VCaP (cell line): ENCODE measurements at regions not wholly inside any gene's neighbourhood (a gene's known extent, or its start where the extent isn't known, plus 50 kb on each side); places are given as distances from the start of the nearest gene placed in this dataset.

Experiments used
- H3K27ac ChIP-seq: fragments of 450-650 bp; 2 replicates; pipeline ENCODE4 v1.5.1; 2017
- CTCF ChIP-seq: fragments of 450-650 bp; conservative IDR thresholded peaks from 2 replicates; pipeline ENCODE4 v1.5.1; 2017; ENCODE audit warnings: mild to moderate bottlenecking, moderate library complexity

- no peak for TF ChIP-seq CTCF
- H3K27ac ChIP-seq = no peak overlapping the region
Measured at GRCh38 chrX:8870411-8870810, 69.2 kb upstream of the FAM9A start.

- no peak for TF ChIP-seq CTCF
- no peak overlapping the region for H3K27ac ChIP-seq
Measured at GRCh38 chrX:8869812-8870211, 68.6 kb upstream of the FAM9A start.

GRCh38 chrX:8868906-8869305 lies 67.7 kb upstream of the FAM9A start:
- H3K27ac ChIP-seq = no peak overlapping the region
- TF ChIP-seq CTCF = peak; percentile 60

- no peak overlapping the region for H3K27ac ChIP-seq
- TF ChIP-seq CTCF = no peak
Measured at GRCh38 chrX:8868070-8868773, 67.0 kb upstream of the FAM9A start.

- no peak overlapping the region for H3K27ac ChIP-seq
- no peak for TF ChIP-seq CTCF
Measured at GRCh38 chrX:8867406-8867805, 66.2 kb upstream of the FAM9A start.

- TF ChIP-seq CTCF = no peak
- no peak overlapping the region for H3K27ac ChIP-seq
Measured at GRCh38 chrX:8864161-8864560, 63.0 kb upstream of the FAM9A start.

GRCh38 chrX:8861908-8862307 lies 60.7 kb upstream of the FAM9A start:
- TF ChIP-seq CTCF = no peak
- H3K27ac ChIP-seq = no peak overlapping the region
